Neural cell (in vitro differentiated cells): ENCODE measurements at regions not wholly inside any gene's neighbourhood (a gene's known extent, or its start where the extent isn't known, plus 50 kb on each side); places are given as distances from the start of the nearest gene placed in this dataset.

ENCODE experiments used
- H2AFZ ChIP-seq: fragments of 200-600, 300-800 bp; sonication (generic), shearing (Covaris generic); 2 replicates; pipeline ENCODE4 v1.6.0; 2014; ENCODE audit warnings: low read depth, mild to moderate bottlenecking, antibody characterized with exemption, low read length, moderate library complexity
- H3F3A ChIP-seq: fragments of 200-600 bp; shearing (Covaris generic); 2 replicates; pipeline ENCODE4 v1.6.1; 2016; ENCODE audit warnings: mild to moderate bottlenecking, moderate library complexity, mixed read lengths, antibody characterized with exemption, low read length; ENCODE audit not compliant: insufficient read depth, poor library complexity, severe bottlenecking
- H3K27ac ChIP-seq: fragments of 200-600, 300-800 bp; sonication (generic), shearing (Covaris generic); 2 replicates; pipeline ENCODE4 v1.5.1; 2014; ENCODE audit warnings: mild to moderate bottlenecking, low read length, moderate library complexity
- H3K27me3 ChIP-seq: fragments of 300-800, 200-600 bp; sonication (generic), shearing (Covaris generic); 2 replicates; pipeline ENCODE4 v1.6.0; 2014; ENCODE audit warnings: mild to moderate bottlenecking, low read depth, low read length, moderate library complexity; ENCODE audit not compliant: insufficient read depth
- H3K36me3 ChIP-seq: fragments of 300-800, 200-600 bp; sonication (generic), shearing (Covaris generic); 2 replicates; pipeline ENCODE4 v1.5.1; 2014; ENCODE audit warnings: mild to moderate bottlenecking, antibody characterized with exemption, low read length, moderate library complexity; ENCODE audit not compliant: insufficient read depth
- H3K4me2 ChIP-seq: fragments of 300-800, 200-600 bp; sonication (generic), shearing (Covaris generic); 2 replicates; pipeline ENCODE4 v1.6.0; 2014; ENCODE audit warnings: mild to moderate bottlenecking, low read length
- H3K4me3 ChIP-seq: fragments of 300-800, 200-600 bp; sonication (generic), shearing (Covaris generic); 2 replicates; pipeline ENCODE4 v1.5.1; 2014; ENCODE audit warnings: mild to moderate bottlenecking, low read length, moderate library complexity
- H3K79me2 ChIP-seq: fragments of 200-600 bp; shearing (Covaris generic); replicated peaks from 2 replicates; pipeline ENCODE4 v1.6.0; 2014; ENCODE audit warnings: mild to moderate bottlenecking, low read length, moderate library complexity; ENCODE audit not compliant: insufficient read depth
- H3K9ac ChIP-seq: fragments of 300-800, 200-600 bp; sonication (generic), shearing (Covaris generic); 2 replicates; pipeline ENCODE4 v1.6.1; 2016; ENCODE audit warnings: mild to moderate bottlenecking, low read length, mixed read lengths
- H3K9me2 ChIP-seq: fragments of 200-600 bp; shearing (Covaris generic); 2 replicates; pipeline ENCODE4 v1.6.1; 2016; ENCODE audit warnings: mild to moderate bottlenecking, low read length, mixed read lengths; ENCODE audit not compliant: insufficient read depth
- H3K9me3 ChIP-seq: fragments of 200-600, 300-800 bp; sonication (generic), shearing (Covaris generic); 2 replicates; pipeline ENCODE4 v1.6.1; 2016; ENCODE audit warnings: mild to moderate bottlenecking, mixed run types, low read length, moderate library complexity, mixed read lengths
- H4K20me1 ChIP-seq: fragments of 200-600 bp; shearing (Covaris generic); 2 replicates; pipeline ENCODE4 v1.6.1; 2016; ENCODE audit warnings: mild to moderate bottlenecking, mixed run types; ENCODE audit not compliant: insufficient read depth
- EP300 ChIP-seq: fragments of 450-650 bp; conservative IDR thresholded peaks from 2 replicates; pipeline ENCODE4 v1.6.1; 2014; ENCODE audit warnings: antibody characterized with exemption, mild to moderate bottlenecking, moderate library complexity; ENCODE audit not compliant: poor library complexity, severe bottlenecking
- EZH2 ChIP-seq: fragments of 200-600, 300-800 bp; shearing (Covaris generic), sonication (generic); IDR thresholded peaks from 2 replicates; pipeline ENCODE4 v1.6.1; 2014; ENCODE audit warnings: antibody characterized with exemption, low read length, borderline replicate concordance, mild to moderate bottlenecking; ENCODE audit not compliant: insufficient read depth, poor library complexity, severe bottlenecking
- MXI1 ChIP-seq: fragments of 450-650 bp; conservative IDR thresholded peaks from 2 replicates; pipeline ENCODE4 v1.6.1; 2014; ENCODE audit warnings: antibody characterized with exemption, mild to moderate bottlenecking; ENCODE audit not compliant: poor library complexity, severe bottlenecking
- POLR2AphosphoS5 ChIP-seq: IDR thresholded peaks from 2 replicates; pipeline ENCODE4 v1.6.1; 2012
- RAD21 ChIP-seq: fragments of 450-650 bp; conservative IDR thresholded peaks from 2 replicates; pipeline ENCODE4 v1.6.1; 2014; ENCODE audit warnings: antibody characterized with exemption, mild to moderate bottlenecking, moderate library complexity
- SMC3 ChIP-seq: fragments of 450-650 bp; conservative IDR thresholded peaks from 2 replicates; pipeline ENCODE4 v1.6.1; 2014; ENCODE audit warnings: antibody characterized with exemption, mild to moderate bottlenecking, moderate library complexity; ENCODE audit not compliant: poor library complexity
- TAF1 ChIP-seq: IDR thresholded peaks from 2 replicates; pipeline ENCODE4 v1.6.1; 2012; ENCODE audit warnings: low read depth
- TF ChIP-seq, protein P1 (sequence below): IDR thresholded peaks from 2 replicates; pipeline ENCODE4 v1.6.1; 2012; ENCODE audit warnings: borderline replicate concordance
- TF ChIP-seq, protein P2 (sequence below): fragments of 450-650 bp; IDR thresholded peaks from 2 replicates; pipeline ENCODE4 v1.5.1; 2014; ENCODE audit warnings: antibody characterized with exemption, mild to moderate bottlenecking, moderate library complexity; ENCODE audit not compliant: poor library complexity, severe bottlenecking

DNA sequence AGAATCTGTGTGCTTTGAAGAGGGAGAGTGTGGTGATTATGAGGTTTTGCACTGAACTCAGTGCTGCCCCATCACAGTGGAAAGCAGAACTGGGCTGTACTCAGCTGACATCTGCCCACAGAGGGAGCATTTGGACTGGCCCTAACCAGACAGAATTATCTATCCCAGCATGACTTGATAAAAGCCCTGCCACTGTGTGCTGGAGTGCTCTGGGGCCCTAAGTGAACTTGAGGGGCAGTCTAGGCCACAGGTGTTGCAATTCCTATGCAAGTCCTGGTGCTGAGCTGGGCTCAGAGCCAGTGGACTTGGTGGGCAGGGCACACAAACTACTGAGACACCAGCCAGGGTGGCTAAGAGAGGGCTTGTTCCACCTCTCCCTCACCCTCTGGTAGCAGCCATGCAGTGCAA lies 269.2 kb upstream of the CTNNB1 start:
- Histone ChIP-seq H3K27me3 (no peaks in the 10 kb centered on the region), H3K9me2 (no peaks in the 10 kb centered on the region), H4K20me1 (no peaks in the 10 kb centered on the region), H3K9ac (no peak overlapping the region), H3K4me3 (no peak overlapping the region), H3K27ac (no peak overlapping the region), H3K79me2 (no peaks in the 10 kb centered on the region), H2AFZ (no peak overlapping the region), H3K9me3 (no peaks in the 10 kb centered on the region), H3F3A (no peaks in the 10 kb centered on the region), H3K36me3 (no peaks in the 10 kb centered on the region), H3K4me2 (no peak overlapping the region)
- TF ChIP-seq TAF1 (no peak), EP300 (no peak), SMC3 (no peak), EZH2 (no peak), POLR2AphosphoS5 (no peak)
- TF ChIP-seq, protein P1, sequence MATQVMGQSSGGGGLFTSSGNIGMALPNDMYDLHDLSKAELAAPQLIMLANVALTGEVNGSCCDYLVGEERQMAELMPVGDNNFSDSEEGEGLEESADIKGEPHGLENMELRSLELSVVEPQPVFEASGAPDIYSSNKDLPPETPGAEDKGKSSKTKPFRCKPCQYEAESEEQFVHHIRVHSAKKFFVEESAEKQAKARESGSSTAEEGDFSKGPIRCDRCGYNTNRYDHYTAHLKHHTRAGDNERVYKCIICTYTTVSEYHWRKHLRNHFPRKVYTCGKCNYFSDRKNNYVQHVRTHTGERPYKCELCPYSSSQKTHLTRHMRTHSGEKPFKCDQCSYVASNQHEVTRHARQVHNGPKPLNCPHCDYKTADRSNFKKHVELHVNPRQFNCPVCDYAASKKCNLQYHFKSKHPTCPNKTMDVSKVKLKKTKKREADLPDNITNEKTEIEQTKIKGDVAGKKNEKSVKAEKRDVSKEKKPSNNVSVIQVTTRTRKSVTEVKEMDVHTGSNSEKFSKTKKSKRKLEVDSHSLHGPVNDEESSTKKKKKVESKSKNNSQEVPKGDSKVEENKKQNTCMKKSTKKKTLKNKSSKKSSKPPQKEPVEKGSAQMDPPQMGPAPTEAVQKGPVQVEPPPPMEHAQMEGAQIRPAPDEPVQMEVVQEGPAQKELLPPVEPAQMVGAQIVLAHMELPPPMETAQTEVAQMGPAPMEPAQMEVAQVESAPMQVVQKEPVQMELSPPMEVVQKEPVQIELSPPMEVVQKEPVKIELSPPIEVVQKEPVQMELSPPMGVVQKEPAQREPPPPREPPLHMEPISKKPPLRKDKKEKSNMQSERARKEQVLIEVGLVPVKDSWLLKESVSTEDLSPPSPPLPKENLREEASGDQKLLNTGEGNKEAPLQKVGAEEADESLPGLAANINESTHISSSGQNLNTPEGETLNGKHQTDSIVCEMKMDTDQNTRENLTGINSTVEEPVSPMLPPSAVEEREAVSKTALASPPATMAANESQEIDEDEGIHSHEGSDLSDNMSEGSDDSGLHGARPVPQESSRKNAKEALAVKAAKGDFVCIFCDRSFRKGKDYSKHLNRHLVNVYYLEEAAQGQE, result no peak
- TF ChIP-seq, protein P2, sequence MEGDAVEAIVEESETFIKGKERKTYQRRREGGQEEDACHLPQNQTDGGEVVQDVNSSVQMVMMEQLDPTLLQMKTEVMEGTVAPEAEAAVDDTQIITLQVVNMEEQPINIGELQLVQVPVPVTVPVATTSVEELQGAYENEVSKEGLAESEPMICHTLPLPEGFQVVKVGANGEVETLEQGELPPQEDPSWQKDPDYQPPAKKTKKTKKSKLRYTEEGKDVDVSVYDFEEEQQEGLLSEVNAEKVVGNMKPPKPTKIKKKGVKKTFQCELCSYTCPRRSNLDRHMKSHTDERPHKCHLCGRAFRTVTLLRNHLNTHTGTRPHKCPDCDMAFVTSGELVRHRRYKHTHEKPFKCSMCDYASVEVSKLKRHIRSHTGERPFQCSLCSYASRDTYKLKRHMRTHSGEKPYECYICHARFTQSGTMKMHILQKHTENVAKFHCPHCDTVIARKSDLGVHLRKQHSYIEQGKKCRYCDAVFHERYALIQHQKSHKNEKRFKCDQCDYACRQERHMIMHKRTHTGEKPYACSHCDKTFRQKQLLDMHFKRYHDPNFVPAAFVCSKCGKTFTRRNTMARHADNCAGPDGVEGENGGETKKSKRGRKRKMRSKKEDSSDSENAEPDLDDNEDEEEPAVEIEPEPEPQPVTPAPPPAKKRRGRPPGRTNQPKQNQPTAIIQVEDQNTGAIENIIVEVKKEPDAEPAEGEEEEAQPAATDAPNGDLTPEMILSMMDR, result no peak

DNA sequence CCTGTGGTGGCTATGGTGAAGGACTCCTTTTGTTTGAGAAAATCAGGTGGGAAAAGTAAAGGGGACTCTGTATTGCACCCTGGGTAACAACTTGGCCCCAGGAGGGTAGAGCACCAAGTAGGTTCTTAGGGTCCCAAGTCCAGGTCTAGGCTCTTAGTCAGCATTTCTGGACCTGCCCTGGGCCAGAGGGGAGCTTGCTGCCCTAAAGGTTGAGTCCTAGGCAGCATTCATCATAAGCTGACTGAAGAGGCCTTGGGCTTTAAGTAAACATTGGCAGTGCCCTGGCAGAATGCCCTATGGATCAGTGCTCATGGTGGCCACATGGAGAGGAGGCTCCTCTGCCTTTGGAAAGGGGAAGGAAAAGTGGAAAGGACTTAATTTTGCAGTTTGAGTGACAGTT lies 268.5 kb upstream of the CTNNB1 start:
- Histone ChIP-seq H3K9ac (no peak overlapping the region), H3K36me3 (no peaks in the 10 kb centered on the region), H3K4me2 (no peak overlapping the region), H3K4me3 (no peak overlapping the region), H3K9me3 (no peaks in the 10 kb centered on the region), H3K27me3 (no peaks in the 10 kb centered on the region), H2AFZ (no peak overlapping the region), H4K20me1 (no peaks in the 10 kb centered on the region), H3F3A (no peaks in the 10 kb centered on the region), H3K79me2 (no peaks in the 10 kb centered on the region), H3K9me2 (no peaks in the 10 kb centered on the region), H3K27ac (no peak overlapping the region)
- TF ChIP-seq EP300 (no peak), POLR2AphosphoS5 (no peak), RAD21 (no peak), SMC3 (no peak), MXI1 (no peak), TAF1 (no peak), EZH2 (no peak)
- TF ChIP-seq, protein P1, result no peak
- TF ChIP-seq, protein P2, result no peak
